ENCODE measurements at regions not wholly inside any gene's neighbourhood (a gene's known extent, or its start where the extent isn't known, plus 50 kb on each side); places are given as distances from the start of the nearest gene placed in this dataset.
"Not testable (repeated sequence)": the region's sequence is repeated elsewhere in the genome, so short reads cannot be mapped to it uniquely, and the experiment has no call there.

DNA sequence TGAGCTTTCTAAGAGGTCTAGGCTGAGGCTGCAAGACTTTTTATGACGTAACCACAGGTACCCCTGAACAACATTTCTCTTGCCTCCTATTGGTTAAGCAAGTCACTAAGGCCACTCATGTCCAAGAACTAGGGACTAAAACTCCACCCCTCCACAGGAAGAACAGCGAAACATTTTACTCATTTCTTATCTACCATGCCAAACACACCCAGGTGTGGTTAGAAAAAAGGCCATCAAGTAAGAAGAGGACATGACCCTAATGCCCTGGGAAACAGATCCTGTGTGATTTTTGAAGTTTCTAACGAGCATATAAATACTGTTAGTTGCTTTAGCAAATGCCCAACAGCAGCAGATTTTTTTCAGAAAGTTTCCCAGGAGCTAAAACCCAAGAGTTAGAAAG is 282.4 kb upstream of the DYNLRB2 start:
- DNase-seq (ENCODE audit: low read depth), result no peak

DNA sequence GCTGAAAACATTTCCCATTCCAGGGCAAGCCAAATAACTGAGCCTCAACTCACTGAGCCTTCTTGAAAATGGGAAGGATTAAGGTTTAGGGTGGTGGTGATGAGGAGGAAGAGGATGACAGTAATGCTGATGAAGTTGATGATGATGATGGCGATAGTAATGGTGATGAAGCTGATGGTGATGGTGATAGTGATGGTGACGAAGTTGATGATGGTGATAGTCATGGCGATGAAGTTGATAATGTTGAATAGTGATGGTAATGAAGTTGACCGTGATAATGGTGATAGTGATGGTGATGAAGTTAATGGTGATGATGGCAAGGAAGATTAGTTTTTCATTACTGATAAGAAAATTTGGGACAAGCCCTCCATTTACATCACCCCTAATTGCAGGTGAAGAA is 285.8 kb upstream of the DYNLRB2 start:
- no peak for DNase-seq (ENCODE audit: low read depth)

GRCh38 chr16:80253741-80254140 is 287.1 kb upstream of the DYNLRB2 start:
- no peak for DNase-seq (ENCODE audit: low read depth)

- DNase-seq (ENCODE audit: low read depth), result no peak
Observed at GRCh38 chr16:80250381-80250780, 290.4 kb upstream of the DYNLRB2 start.

DNA sequence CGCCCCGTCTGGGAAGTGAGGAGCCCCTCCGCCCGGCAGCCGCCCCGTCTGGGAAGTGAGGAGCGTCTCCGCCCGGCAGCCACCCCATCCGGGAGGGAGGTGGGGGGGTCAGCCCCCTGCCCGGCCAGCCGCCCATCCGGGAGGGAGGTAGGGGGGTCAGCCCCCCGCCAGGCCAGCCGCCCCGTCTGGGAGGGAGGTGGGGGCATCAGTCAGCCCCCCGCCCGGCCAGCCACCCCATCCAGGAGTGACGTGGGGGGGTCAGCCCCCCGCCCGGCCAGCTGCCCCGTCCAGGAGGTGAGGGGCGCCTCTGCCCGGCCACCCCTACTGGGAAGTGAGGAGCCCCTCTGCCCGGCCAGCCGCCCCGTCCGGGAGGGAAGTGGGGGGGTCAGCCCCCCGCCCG is 297.5 kb upstream of the DYNLRB2 start:
- DNase-seq (ENCODE audit: low read depth), result not testable (repeated sequence)

- DNase-seq (ENCODE audit: low read depth), result not testable (repeated sequence)
Observed at GRCh38 chr16:80242279-80242678, 298.5 kb upstream of the DYNLRB2 start.

GRCh38 chr16:80233097-80233835 is 307.5 kb upstream of the DYNLRB2 start:
- no peak for DNase-seq (ENCODE audit: low read depth)

- DNase-seq (ENCODE audit: low read depth), result no peak
Observed at GRCh38 chr16:80231888-80232287, 308.9 kb upstream of the DYNLRB2 start.

- no peak for DNase-seq (ENCODE audit: low read depth)
Observed at GRCh38 chr16:80231121-80231520, 309.7 kb upstream of the DYNLRB2 start.

DNA sequence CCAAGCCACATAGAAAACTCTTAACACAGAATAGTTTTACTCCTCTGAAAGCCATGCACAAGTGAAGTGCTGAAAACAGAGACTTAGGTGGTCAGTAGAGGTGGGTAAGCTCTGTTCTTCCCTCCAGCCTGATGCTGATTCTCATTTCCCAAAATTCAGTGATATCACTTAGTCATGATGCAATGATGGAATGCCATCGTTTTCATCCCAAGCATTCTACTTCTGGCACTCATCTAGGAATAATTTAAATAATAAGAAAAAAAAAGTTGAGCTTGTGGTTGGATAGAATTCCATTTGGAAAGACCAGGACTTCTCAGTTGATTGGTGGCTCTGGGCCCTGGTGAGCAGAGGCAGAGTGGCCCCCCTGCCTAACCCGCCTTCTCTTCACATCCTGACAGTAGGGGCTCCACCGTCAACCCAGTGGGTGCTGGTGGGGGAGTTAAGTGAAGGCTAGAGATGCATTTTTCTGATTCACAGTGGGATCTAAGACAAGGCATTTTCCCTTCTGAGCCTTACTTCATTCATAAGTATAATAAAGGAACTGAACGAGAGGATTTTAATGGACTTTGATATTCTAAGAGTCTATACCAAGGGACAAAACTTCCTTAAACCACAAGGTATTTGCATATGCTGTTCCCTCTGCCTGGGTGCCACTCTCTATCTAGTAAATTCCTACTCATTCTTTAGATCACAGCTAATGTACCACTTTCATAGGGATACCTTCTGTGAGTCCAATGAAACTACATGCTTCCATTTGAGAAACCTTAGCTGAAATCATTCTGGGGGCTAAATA is 310.3 kb upstream of the DYNLRB2 start:
- DNase-seq (ENCODE audit: low read depth), result no peak

DNA sequence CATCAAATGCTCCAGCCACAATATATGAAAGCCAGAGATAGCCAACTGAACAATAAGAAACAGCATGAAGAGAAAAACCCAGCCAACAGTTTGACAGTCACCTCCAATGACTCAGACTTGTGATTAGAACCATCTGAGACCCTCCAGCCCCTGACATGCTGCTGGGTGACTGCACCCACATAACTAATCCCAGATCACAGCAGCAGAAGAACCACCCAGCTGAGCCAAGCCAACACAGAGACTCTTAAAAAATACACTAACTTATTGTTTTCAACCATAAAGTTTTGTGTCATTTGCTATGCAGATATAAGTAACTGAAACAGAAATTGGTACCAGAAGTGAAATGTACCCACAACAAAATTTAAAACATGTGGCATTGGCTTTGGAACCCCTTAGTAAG is 314.3 kb upstream of the DYNLRB2 start:
- DNase-seq (ENCODE audit: low read depth), result no peak

DNA sequence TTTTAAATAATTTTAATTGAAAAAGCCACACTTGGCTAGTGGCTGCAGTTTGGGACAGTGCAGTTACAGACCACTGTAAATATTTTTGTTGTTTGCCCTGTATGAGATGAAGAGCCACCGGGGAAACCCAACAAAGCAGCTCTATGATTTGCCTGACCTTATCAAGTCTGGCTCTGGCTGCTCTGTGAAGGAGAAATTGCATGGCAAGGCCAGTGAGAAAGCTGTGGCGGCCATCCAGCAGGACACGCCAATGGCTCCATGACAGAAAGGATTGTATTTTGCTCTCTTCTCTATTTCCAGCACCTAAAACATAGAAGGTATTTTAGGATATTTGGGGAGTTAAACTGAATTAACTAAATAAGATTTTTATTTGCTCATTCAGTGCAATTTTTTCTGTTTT is 330.0 kb upstream of the DYNLRB2 start:
- DNase-seq (ENCODE audit: low read depth), result no peak

DNA sequence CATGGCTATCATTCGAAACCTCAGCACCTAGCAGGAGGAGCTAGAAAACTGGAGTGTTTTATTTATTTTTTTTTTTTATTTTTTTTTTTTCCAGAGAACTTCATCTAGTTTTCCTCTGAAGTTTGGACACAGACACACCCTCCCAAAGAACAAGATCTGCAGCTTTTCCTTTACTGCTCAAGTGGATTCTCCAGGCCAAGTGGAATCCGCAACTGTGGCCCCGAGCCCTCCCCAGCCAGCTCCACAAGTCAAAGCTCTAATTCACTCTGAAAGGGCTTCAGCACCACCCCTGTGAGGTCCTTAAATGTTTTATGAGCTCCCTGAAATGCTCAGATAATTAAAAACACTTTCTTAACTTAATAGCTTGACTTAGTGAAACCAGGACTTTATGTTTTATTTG is 332.1 kb upstream of the DYNLRB2 start:
- DNase-seq (ENCODE audit: low read depth), result no peak

GRCh38 chr16:80208015-80208414 is 332.8 kb upstream of the DYNLRB2 start:
- no peak for DNase-seq (ENCODE audit: low read depth)

DNA sequence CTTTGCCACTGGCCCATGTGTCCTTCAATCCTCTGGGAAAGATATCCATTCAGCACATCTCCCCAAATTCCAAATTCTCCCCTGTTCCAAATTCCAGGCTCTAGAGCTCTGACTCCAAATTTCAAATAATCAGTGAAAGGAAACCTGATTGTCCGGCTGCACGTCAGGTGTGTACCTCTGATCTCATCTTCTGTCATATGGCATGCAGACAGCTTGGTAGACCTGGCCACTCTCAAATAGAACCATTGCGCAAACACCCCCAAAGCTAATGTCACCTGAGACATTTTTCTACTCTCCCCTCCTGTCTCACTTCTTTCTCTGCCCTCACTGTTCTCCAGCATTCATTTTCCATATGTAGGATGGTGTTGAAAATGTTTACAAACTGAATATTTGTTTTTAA is 337.0 kb upstream of the DYNLRB2 start:
- no peak for DNase-seq (ENCODE audit: low read depth)

GRCh38 chr16:80202831-80203413 is 337.9 kb upstream of the DYNLRB2 start:
- no peak for DNase-seq (ENCODE audit: low read depth)

DNA sequence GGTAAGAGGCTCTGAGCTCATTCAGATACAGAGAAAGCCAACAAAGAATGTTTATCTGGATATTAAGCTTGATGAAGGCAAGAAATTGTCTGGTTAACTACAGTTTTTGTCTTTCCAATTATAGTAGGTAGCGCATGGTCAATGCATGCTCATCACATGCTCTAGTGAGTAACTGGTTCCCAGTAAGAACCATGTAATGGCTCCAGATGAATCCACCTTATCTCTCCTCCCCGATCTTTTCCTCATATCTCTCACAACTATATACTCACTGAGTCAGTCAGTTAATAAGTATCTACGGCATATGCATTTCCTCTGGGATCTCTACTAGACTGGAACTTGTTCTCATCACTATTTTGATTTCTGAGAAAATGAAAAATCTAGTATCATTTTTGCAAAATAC is 340.7 kb upstream of the DYNLRB2 start:
- DNase-seq (ENCODE audit: low read depth), result no peak

GRCh38 chr16:80199614-80200013 is 341.2 kb upstream of the DYNLRB2 start:
- no peak for DNase-seq (ENCODE audit: low read depth)

DNA sequence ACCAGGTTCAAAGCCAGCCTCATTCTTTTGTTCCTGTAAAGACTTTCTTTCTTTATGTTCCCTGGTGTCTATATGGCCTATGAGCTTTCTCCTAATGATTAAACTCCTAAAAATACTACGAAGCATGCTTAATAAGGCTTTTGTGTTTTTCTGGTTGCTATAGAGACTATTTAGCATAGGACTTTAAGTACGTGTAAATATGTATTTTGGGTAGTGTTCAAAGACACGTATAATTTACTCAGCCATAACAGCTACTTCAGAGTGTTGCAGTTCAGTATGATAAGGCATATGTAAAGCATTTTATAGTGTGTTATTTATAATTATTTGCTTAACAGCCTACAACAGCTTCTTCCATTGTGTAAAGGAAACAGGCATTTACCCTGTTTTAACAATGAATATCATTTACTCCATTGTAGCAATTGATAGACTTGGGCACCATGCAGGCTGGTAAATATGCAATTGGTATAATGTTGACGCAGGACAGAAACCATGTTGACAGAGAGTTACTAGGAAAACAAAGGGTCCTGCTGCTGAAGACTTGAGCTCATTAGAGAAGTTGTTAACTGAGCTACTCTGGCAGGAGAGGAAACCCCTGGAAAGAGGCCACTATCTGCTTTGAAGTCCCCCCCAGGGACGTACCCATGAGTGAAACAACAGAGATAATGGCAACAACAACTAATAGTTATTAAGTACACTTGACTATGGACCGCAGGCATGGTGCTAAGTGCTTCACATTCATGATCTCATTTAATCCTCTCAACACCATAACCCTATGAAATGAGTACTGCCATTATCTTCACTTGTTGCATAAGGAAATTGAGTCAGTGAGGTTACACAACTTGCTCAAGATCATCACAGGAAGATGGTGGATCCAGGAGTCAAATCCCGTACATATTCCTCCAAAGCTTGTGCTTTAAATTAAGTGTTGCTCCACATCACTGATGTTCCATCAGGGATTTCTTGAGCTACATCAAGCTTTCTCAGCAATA is 342.2 kb upstream of the DYNLRB2 start:
- no peak for DNase-seq (ENCODE audit: low read depth)

DNA sequence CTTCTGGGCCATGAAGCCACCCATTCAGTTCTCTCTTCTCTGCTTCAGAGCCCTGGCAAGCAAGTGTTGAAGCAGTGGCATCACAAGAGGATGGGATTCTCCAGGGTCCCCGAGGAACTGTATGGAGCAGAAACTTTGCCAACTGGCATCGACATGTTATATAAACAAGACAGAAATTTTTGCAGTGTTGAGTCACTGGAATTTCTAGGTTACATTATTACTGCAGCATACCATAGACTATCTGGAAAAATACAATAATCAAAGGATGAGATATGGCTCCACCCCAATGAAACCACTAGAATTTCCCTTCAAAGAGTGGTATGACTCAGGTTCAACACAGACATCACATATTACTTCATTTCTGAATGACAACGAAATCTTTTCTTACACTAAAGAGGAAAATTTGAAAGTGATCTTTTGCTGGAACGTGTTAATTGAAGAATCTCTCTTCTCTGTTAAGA is 343.0 kb upstream of the DYNLRB2 start:
- DNase-seq (ENCODE audit: low read depth), result no peak

GRCh38 chr16:80191928-80192327 is 348.9 kb upstream of the DYNLRB2 start:
- DNase-seq (ENCODE audit: low read depth), result no peak

All from forelimb muscle (tissue), 1 donor.